Brain microvascular endothelial cell (primary cell): ENCODE measurements at regions not wholly inside any gene's neighbourhood (a gene's known extent, or its start where the extent isn't known, plus 50 kb on each side); places are given as distances from the start of the nearest gene placed in this dataset.

Source experiments
- DNase-seq: peaks from one replicate; pipeline ENCODE4 v3.0.0-alpha.2; 2020
- H3K27ac ChIP-seq: fragments of 250-450 bp; sonication (Bioruptor Pico); 2 replicates; pipeline ENCODE4 v1.5.1; 2020; ENCODE audit warnings: mild to moderate bottlenecking, moderate library complexity
- H3K27me3 ChIP-seq: fragments of 250-450 bp; sonication (Bioruptor Pico); replicated peaks from 2 replicates; pipeline ENCODE4 v1.5.1; 2020; ENCODE audit warnings: mild to moderate bottlenecking
- H3K36me3 ChIP-seq: fragments of 250-450 bp; sonication (Bioruptor Pico); replicated peaks from 2 replicates; pipeline ENCODE4 v1.5.1; 2020; ENCODE audit warnings: mild to moderate bottlenecking
- H3K4me3 ChIP-seq: 2 replicates; pipeline ENCODE4 v1.5.1; 2011; ENCODE audit warnings: low read depth, mild to moderate bottlenecking, control low read depth, low read length, moderate library complexity
- CTCF ChIP-seq: IDR thresholded peaks from 2 replicates; pipeline ENCODE4 v1.5.1; 2011; ENCODE audit warnings: low read depth, mild to moderate bottlenecking, moderate library complexity, low read length, control low read depth, inconsistent platforms; ENCODE audit errors: missing control alignments
- in situ Hi-C: cut with HindIII; loops from 2 replicates; pipeline ENCODE4 v1.10.0; 2017; ENCODE audit warnings: low sequenced_read_pairs, low pct_ligation_motif_present

GRCh38 chr2:136301006-136301405 is 183.1 kb upstream of the CXCR4 start:
- in situ Hi-C loops, result no loop called here
- H3K27me3 ChIP-seq, result no peaks in the 10 kb centered on the region
- no peak for DNase-seq
- no peak overlapping the region for H3K4me3 ChIP-seq
- TF ChIP-seq CTCF, result no peak
- no peak overlapping the region for H3K27ac ChIP-seq
- no peaks in the 10 kb centered on the region for H3K36me3 ChIP-seq

GRCh38 chr2:136298631-136299030 is 180.7 kb upstream of the CXCR4 start:
- Histone ChIP-seq H3K36me3 (no peaks in the 10 kb centered on the region), H3K4me3 (no peak overlapping the region), H3K27me3 (no peaks in the 10 kb centered on the region), H3K27ac (no peak overlapping the region)
- no peak for DNase-seq
- in situ Hi-C loops, result no loop called here
- TF ChIP-seq CTCF, result no peak

- no peaks in the 10 kb centered on the region for H3K27me3 ChIP-seq
- no peak overlapping the region for H3K4me3 ChIP-seq
- in situ Hi-C loops, result no loop called here
- no peak for DNase-seq
- TF ChIP-seq CTCF, result no peak
- H3K27ac ChIP-seq, result no peak overlapping the region
- H3K36me3 ChIP-seq, result no peaks in the 10 kb centered on the region
Measured at GRCh38 chr2:136297994-136298393, 180.0 kb upstream of the CXCR4 start.

GRCh38 chr2:136297312-136297711 is 179.4 kb upstream of the CXCR4 start:
- Histone ChIP-seq H3K36me3 (no peaks in the 10 kb centered on the region), H3K4me3 (no peak overlapping the region), H3K27me3 (no peaks in the 10 kb centered on the region), H3K27ac (no peak overlapping the region)
- in situ Hi-C loops, result no loop called here
- TF ChIP-seq CTCF, result no peak
- no peak for DNase-seq

- no peak overlapping the region for H3K4me3 ChIP-seq
- no peak overlapping the region for H3K27ac ChIP-seq
- in situ Hi-C loops, result no loop called here
- H3K36me3 ChIP-seq, result no peaks in the 10 kb centered on the region
- H3K27me3 ChIP-seq, result no peaks in the 10 kb centered on the region
- TF ChIP-seq CTCF, result no peak
- DNase-seq, result no peak
Measured at GRCh38 chr2:136295168-136295567, 177.2 kb upstream of the CXCR4 start.

GRCh38 chr2:136291871-136292270 is 173.9 kb upstream of the CXCR4 start:
- in situ Hi-C loops, result no loop called here
- H3K36me3 ChIP-seq, result no peaks in the 10 kb centered on the region
- H3K27me3 ChIP-seq, result no peaks in the 10 kb centered on the region
- no peak for DNase-seq
- H3K27ac ChIP-seq, result no peak overlapping the region
- TF ChIP-seq CTCF, result no peak
- no peak overlapping the region for H3K4me3 ChIP-seq
